HepG2 (cell line): ENCODE measurements at regions not wholly inside any gene's neighbourhood (a gene's known extent, or its start where the extent isn't known, plus 50 kb on each side); places are given as distances from the start of the nearest gene placed in this dataset.

Source experiments
- ATAC-seq: fragments of 200-7000 bp; cut with Tn5 transposase; 3 replicates; pipeline ENCODE4 v1.9.1; 2020; ENCODE audit warnings: mild to moderate bottlenecking, moderate library complexity
- BruUV-seq: library from RNA; stranded (reverse); fragments of 400-500 nt; replicated peaks from 2 replicates; lab custom pipeline; 2021; lab: Mats Ljungman, UMichigan
- CTCF ChIA-PET: fragments of 300-600 bp; formaldehyde crosslinking; extraction: SDS; loops from one replicate; lab custom pipeline; 2021; ENCODE audit warnings: low total read pairs, inconsistent platforms, low intra/inter-chr PET ratio; lab: Yijun Ruan, JAX
- POLR2A ChIA-PET: fragments of 350-600 bp; sonication (Branson Sonifier 250); formaldehyde crosslinking; loops from one replicate; lab custom pipeline; 2020; ENCODE audit warnings: antibody characterized with exemption, inconsistent platforms; lab: Yijun Ruan, JAX
- DNase-seq: peaks from one replicate; pipeline ENCODE4 v3.0.0-alpha.2; 2015; ENCODE audit warnings: low spot score
- FAIRE-seq: peaks from 3 replicates; lab custom pipeline; 2011; peaks lifted over from hg19 to GRCh38; lab: Jason Lieb, UNC
- H2AFZ ChIP-seq: one replicate; pipeline ENCODE4 v1.6.1; 2011; ENCODE audit warnings: low read length, inconsistent platforms
- H3K27ac ChIP-seq: fragments of 300-600 bp; 3 replicates; pipeline ENCODE4 v1.8.0; 2011; ENCODE audit warnings: mixed run types, mild to moderate bottlenecking, mixed read lengths, low read length, inconsistent platforms; ENCODE audit not compliant: insufficient read depth; ENCODE audit errors: extremely low read length
- H3K27me3 ChIP-seq, 2 experiments: fragments of 200-600 bp in 1 of 2; 2 replicates in 1 of 2; 3 replicates in 1 of 2; pipeline versions ENCODE4 v1.6.0 to v1.8.0; 2011; ENCODE audit warnings: low read length in 2 of 2, mild to moderate bottlenecking in 2 of 2, moderate library complexity in 2 of 2, inconsistent platforms in 1 of 2; ENCODE audit not compliant: insufficient read depth in 2 of 2, control insufficient read depth in 1 of 2
- H3K36me3 ChIP-seq, 2 experiments: fragments of 200-600 bp in 1 of 2; replicated peaks in 1 of 2; 2 replicates in 1 of 2; 3 replicates in 1 of 2; pipeline versions ENCODE4 v1.5.1 to v1.8.0; 2011; ENCODE audit warnings: low read length in 2 of 2, inconsistent platforms in 1 of 2; ENCODE audit not compliant: insufficient read depth in 2 of 2, control insufficient read depth in 1 of 2
- H3K4me1 ChIP-seq: 2 replicates; pipeline ENCODE4 v1.5.1; 2012; ENCODE audit warnings: low read length, inconsistent platforms; ENCODE audit not compliant: insufficient read depth
- H3K4me2 ChIP-seq: 2 replicates; pipeline ENCODE4 v1.6.0; 2011; ENCODE audit warnings: low read depth, low read length, inconsistent platforms
- H3K4me3 ChIP-seq, 3 experiments: fragments of 200-600 bp in 1 of 3; sonication (generic), shearing (Covaris generic) in 1 of 3; replicated peaks in 1 of 3; 2 replicates each; pipeline ENCODE4 v1.5.1; 2011 to 2016; ENCODE audit warnings: low read length in 3 of 3, inconsistent platforms in 2 of 3, low read depth in 2 of 3, mild to moderate bottlenecking in 2 of 3, control low read depth in 1 of 3, mixed read lengths in 1 of 3; ENCODE audit not compliant: insufficient read depth in 1 of 3
- H3K79me2 ChIP-seq: one replicate; pipeline ENCODE4 v1.6.1; 2011; ENCODE audit warnings: low read length, inconsistent platforms; ENCODE audit not compliant: insufficient read depth
- H3K9ac ChIP-seq: 2 replicates; pipeline ENCODE4 v1.6.0; 2011; ENCODE audit warnings: mild to moderate bottlenecking, low read depth, low read length, inconsistent platforms; ENCODE audit not compliant: insufficient read depth
- H3K9me3 ChIP-seq: 2 replicates; pipeline ENCODE4 v1.5.1; 2012; ENCODE audit warnings: mild to moderate bottlenecking, low read length
- H4K20me1 ChIP-seq: 2 replicates; pipeline ENCODE4 v1.6.0; 2011; ENCODE audit warnings: inconsistent platforms, mild to moderate bottlenecking, low read length, moderate library complexity; ENCODE audit not compliant: insufficient read depth
- AGO1 ChIP-seq: fragments of 200-400 bp; formaldehyde crosslinking; IDR thresholded peaks from 2 replicates; pipeline ENCODE4 v1.6.1; 2017; ENCODE audit warnings: mild to moderate bottlenecking, low read depth, low read length, moderate library complexity; ENCODE audit not compliant: poor library complexity, severe bottlenecking
- ATAD3A ChIP-seq: sonication (generic); formaldehyde crosslinking; IDR thresholded peaks from 2 replicates; pipeline ENCODE4 v1.4.0; 2020; ENCODE audit warnings: missing genetic modification reagents
- KMT2A ChIP-seq: sonication (generic); formaldehyde crosslinking; IDR thresholded peaks from 2 replicates; pipeline ENCODE4 v1.4.0; 2020; ENCODE audit warnings: missing genetic modification reagents
- RFXANK ChIP-seq: IDR thresholded peaks from 2 replicates; pipeline ENCODE4 v1.6.1; 2016
- TEAD2 ChIP-seq: sonication (generic); formaldehyde crosslinking; IDR thresholded peaks from 2 replicates; pipeline ENCODE4 v1.9.0; 2021; ENCODE audit warnings: missing genetic modification reagents
- ZFP37 ChIP-seq: sonication (generic); formaldehyde crosslinking; IDR thresholded peaks from 2 replicates; pipeline ENCODE4 v1.4.0; 2020; ENCODE audit warnings: missing genetic modification reagents, borderline replicate concordance
- ZNF10 ChIP-seq: sonication (generic); formaldehyde crosslinking; IDR thresholded peaks from 2 replicates; pipeline ENCODE4 v1.4.0; 2020; ENCODE audit warnings: mild to moderate bottlenecking, low read depth, missing genetic modification reagents, borderline replicate concordance
- ZNF136 ChIP-seq: sonication (generic); formaldehyde crosslinking; IDR thresholded peaks from 2 replicates; pipeline ENCODE4 v1.8.1; 2022; ENCODE audit warnings: low read depth, mild to moderate bottlenecking, moderate library complexity, missing genetic modification reagents
- WGBS: methylation state at CpG from one replicate; pipeline ENCODE4 v1.1.6; 2017; ENCODE audit warnings: low lambda C conversion rate; 5-methylcytosine and 5-hydroxymethylcytosine counted together
- in situ Hi-C: cut with HindIII; loops from 2 replicates; pipeline ENCODE4 v1.10.0; 2017; ENCODE audit warnings: low pct_unique_long_range_greater_than_20kb; ENCODE audit not compliant: extremely low pct_ligation_motif_present
- intact Hi-C: fragments of 100-400 bp; cut with micrococcal nuclease; formaldehyde crosslinking; loops from one replicate; pipeline ENCODE4 v1.10.0; 2022; ENCODE audit not compliant: unreplicated experiment
- TF ChIP-seq, protein P1 (sequence below), 2 experiments: fragments of 450-650 bp in 1 of 2; sonication (generic) in 1 of 2; formaldehyde crosslinking in 1 of 2; IDR thresholded peaks; 2 replicates each; pipeline versions ENCODE4 v1.6.1 to v1.8.0; 2016 to 2022; ENCODE audit warnings: antibody characterized with exemption in 1 of 2, mild to moderate bottlenecking in 1 of 2, missing genetic modification reagents in 1 of 2
- TF ChIP-seq, protein P2 (sequence below), 2 experiments: fragments of 450-650 bp in 1 of 2; sonication (generic) in 1 of 2; formaldehyde crosslinking; IDR thresholded peaks; 2 replicates each; pipeline versions ENCODE4 v1.5.0 to v1.8.0; 2020 to 2022; ENCODE audit warnings: mild to moderate bottlenecking in 1 of 2, missing genetic modification reagents in 1 of 2
- TF ChIP-seq, protein P3 (sequence below): sonication (generic); formaldehyde crosslinking; IDR thresholded peaks from 2 replicates; pipeline ENCODE4 v1.8.1; 2023; ENCODE audit warnings: mild to moderate bottlenecking, inconsistent platforms, moderate library complexity, missing genetic modification reagents, borderline replicate concordance

DNA sequence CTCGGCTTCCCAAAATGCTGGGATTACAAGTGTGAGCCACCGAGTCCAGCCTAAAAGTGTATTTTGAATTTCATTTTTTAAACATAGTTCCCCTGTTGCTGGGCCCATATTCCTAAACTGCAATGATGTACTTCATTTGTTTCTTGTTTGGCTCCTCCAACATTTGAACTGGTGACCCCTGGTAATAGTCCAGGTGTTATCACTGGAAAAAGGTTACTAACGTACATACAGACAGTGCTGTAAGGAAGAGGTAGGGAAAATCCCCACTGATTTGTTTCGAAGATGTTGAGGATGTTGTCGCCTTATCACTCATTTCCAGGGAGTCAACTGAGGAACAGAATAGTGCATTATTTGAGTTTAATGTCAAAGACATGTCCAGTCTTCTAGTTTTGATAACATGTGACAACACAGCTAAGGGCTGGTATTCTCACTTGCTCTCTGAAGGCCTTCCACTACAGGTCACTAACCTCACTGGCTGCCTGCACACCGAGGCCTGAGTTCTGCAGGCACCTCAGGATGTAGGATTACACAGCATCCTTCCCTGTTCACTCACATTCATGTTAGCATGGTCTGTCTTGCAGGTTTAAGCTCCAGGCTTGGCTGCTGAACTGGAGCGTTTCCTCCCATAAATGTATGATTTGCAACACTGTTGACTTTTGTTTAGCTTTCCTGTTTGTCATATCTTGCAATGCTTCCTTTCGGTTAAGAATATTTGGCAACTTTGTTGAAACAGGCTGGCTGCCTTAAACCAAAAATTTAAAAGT, 362.8 kb downstream of the INHBA start:
- no peak overlapping the region for H3K9ac ChIP-seq
- peaks cover 10% of the 10 kb centered on the region; the same call in 1 of the 2 replicates for H3K9me3 ChIP-seq
- ChIA-PET POLR2A (no interaction called here), CTCF (no interaction called here)
- H3K4me1 ChIP-seq = no peaks in the 10 kb centered on the region
- 27% methylated on average over 8 of the region's 8 CpGs for WGBS
- H3K4me3 ChIP-seq = no peak overlapping the region
- no peak for ATAC-seq
- no peaks in the 10 kb centered on the region for H4K20me1 ChIP-seq
- TF ChIP-seq ZFP37 (no peak), RFXANK (CRISPR knock-in tag) (no peak), ZNF10 (CRISPR knock-in tag) (no peak), TEAD2 (CRISPR knock-in tag) (no peak), KMT2A (CRISPR knock-in tag) (no peak), ATAD3A (CRISPR knock-in tag) (no peak), AGO1 (no peak), ZNF136 (no peak)
- TF ChIP-seq, protein P1, sequence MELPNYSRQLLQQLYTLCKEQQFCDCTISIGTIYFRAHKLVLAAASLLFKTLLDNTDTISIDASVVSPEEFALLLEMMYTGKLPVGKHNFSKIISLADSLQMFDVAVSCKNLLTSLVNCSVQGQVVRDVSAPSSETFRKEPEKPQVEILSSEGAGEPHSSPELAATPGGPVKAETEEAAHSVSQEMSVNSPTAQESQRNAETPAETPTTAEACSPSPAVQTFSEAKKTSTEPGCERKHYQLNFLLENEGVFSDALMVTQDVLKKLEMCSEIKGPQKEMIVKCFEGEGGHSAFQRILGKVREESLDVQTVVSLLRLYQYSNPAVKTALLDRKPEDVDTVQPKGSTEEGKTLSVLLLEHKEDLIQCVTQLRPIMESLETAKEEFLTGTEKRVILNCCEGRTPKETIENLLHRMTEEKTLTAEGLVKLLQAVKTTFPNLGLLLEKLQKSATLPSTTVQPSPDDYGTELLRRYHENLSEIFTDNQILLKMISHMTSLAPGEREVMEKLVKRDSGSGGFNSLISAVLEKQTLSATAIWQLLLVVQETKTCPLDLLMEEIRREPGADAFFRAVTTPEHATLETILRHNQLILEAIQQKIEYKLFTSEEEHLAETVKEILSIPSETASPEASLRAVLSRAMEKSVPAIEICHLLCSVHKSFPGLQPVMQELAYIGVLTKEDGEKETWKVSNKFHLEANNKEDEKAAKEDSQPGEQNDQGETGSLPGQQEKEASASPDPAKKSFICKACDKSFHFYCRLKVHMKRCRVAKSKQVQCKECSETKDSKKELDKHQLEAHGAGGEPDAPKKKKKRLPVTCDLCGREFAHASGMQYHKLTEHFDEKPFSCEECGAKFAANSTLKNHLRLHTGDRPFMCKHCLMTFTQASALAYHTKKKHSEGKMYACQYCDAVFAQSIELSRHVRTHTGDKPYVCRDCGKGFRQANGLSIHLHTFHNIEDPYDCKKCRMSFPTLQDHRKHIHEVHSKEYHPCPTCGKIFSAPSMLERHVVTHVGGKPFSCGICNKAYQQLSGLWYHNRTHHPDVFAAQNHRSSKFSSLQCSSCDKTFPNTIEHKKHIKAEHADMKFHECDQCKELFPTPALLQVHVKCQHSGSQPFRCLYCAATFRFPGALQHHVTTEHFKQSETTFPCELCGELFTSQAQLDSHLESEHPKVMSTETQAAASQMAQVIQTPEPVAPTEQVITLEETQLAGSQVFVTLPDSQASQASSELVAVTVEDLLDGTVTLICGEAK (IDR thresholded peaks at IDR 0.05) = no peak
- TF ChIP-seq, protein P1 (CRISPR knock-in tag; IDR thresholded peaks at IDR 0.05) = no peak
- TF ChIP-seq, protein P2, sequence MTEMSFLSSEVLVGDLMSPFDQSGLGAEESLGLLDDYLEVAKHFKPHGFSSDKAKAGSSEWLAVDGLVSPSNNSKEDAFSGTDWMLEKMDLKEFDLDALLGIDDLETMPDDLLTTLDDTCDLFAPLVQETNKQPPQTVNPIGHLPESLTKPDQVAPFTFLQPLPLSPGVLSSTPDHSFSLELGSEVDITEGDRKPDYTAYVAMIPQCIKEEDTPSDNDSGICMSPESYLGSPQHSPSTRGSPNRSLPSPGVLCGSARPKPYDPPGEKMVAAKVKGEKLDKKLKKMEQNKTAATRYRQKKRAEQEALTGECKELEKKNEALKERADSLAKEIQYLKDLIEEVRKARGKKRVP (CRISPR knock-in tag; IDR thresholded peaks at IDR 0.05) = no peak
- TF ChIP-seq, protein P3, sequence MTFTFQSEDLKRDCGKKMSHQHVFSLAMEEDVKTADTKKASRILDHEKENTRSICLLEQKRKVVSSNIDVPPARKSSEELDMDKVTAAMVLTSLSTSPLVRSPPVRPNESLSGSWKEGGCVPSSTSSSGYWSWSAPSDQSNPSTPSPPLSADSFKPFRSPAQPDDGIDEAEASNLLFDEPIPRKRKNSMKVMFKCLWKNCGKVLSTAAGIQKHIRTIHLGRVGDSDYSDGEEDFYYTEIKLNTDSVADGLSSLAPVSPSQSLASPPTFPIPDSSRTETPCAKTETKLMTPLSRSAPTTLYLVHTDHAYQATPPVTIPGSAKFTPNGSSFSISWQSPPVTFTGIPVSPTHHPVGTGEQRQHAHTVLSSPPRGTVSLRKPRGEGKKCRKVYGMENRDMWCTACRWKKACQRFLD = no peak
- intact Hi-C loops (no loop called here), in situ Hi-C loops (no loop called here)
- no peak overlapping the region for H3K27ac ChIP-seq
- no peak overlapping the region for H2AFZ ChIP-seq
- no peak for DNase-seq
- FAIRE-seq = no peak
- H3K4me2 ChIP-seq = no peak overlapping the region
- no peaks in the 10 kb centered on the region for H3K27me3 ChIP-seq
- H3K79me2 ChIP-seq = no peaks in the 10 kb centered on the region
- no TSS peak for BruUV-seq
- no peaks in the 10 kb centered on the region for H3K36me3 ChIP-seq
